Stimulated activated CD8-positive, alpha-beta memory T cell treated with anti-CD3 and anti-CD28 coated beads, Interleukin-12 subunit alpha, Interleukin-12 subunit beta, amount 100 ng/mL, for 24 hours (primary cell): ENCODE measurements at regions not wholly inside any gene's neighbourhood (a gene's known extent, or its start where the extent isn't known, plus 50 kb on each side); places are given as distances from the start of the nearest gene placed in this dataset.

ENCODE experiments used
- DNase-seq: peaks from one replicate; pipeline ENCODE4 v3.0.0-alpha.2; 2020; ENCODE audit errors: extremely low read depth

GRCh38 chr9:107064378-107064777 is 201.4 kb downstream of the ZNF462 start:
- no peak for DNase-seq

DNA sequence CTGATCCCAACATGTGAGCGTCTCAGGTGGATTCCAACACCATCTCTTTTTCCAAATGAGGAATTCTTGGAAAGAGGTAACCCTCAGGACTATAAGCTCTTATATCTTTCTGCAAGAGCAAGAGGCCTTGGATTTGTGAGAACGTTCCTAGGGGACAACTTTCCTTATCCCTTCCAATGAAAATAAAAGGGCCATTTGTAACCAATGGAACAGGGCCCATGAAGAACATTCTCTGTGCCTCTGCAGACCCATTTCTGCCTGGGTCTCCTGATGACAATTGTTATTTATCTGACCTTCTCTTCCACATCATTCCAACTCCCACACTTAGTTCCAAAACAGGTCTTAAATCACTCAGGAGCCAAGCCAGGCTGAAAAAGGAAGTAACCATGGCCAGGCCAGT is 202.6 kb downstream of the ZNF462 start:
- DNase-seq = no peak

DNA sequence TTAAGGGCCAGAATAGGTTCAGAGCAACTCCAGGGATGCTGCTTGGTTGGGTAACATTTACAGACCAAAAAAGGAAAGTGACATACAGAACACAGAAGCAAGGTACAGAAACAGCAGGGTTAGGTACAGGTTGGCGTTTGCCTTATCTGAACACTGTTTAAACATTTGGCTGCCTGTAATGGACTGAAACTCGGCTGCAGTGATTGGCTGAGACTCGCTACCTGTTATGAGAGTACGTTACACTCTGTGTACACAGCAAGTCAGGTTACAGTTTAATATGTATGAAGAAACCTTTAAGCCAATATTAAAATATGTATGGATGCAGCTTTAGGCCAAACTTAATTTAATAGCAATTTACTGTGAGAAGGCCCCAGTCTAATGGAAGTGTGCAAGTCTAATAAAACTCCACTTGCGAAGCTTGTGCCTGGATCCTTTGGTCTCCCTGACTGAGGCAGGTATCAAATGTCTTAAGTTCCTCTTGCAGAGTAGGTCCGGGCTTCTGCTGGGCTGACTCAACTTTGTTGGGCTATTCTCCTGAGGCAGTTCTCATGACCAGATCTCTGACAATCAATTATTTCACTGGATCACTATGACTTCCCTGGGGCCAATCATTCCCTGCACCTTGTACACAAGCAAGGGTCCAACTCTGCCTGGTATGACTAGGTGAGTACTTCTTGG is 204.9 kb downstream of the ZNF462 start:
- DNase-seq = no peak

- DNase-seq = no peak
Observed at GRCh38 chr9:107068581-107068980, 205.6 kb downstream of the ZNF462 start.

DNA sequence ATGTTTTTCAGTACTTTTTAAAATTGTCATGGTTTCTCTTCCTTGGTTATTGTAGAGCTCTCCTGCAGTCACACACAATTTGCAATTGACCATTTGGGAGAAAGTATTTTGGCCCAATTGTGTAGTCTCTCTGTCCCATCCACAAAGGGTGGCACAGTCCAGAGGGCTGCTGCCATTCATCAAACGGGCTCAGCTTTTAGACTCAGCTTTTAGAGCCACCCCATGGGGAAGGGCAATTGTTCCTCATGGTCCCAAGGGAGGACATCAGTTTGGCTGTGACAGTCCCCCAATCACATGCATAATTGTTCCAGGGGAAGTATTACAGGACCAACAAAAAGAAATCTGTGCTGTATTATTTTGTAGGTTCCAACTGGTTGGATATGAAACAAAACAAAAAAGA is 207.6 kb downstream of the ZNF462 start:
- DNase-seq = no peak

DNA sequence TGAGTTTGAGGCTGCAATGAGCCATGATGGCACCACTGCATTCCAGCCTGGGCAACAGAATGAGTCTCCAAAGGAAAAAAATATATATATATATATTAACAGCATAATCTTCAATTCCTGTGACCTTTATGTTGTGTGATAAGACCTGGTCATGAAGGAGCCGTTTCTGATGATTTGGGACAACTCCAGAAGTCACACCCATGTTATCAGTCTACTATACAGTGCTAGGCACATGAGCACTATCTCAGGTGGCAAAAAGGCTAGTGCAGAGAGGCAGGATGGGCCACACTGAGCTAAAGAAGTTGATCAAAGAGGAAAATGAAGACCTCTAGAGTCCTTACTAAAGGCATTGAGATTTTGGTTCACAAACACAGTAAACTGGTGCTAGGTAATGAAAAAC is 205.0 kb upstream of the RAD23B start:
- DNase-seq = no peak

GRCh38 chr9:107079589-107079988 is 203.5 kb upstream of the RAD23B start:
- DNase-seq = no peak

DNA sequence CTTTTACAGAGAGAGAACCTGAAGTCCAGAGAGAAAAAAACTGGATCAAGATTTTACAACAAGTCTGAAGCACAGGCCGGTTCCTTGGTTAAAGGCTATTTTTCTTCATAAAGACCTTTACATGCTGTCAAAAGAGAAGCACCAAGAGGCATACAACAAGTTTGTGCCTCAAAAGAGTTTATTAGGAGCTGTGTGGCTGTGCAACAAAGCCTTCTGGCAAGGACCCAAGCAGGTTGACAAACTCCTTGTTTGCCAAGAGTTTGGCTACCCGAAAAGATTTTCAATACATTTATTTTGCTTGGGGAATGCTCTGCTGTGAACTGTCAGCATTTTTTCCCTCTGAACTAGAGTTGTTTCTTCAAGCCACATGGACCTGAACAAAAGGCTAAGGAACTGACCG is 202.9 kb upstream of the RAD23B start:
- DNase-seq = no peak

DNA sequence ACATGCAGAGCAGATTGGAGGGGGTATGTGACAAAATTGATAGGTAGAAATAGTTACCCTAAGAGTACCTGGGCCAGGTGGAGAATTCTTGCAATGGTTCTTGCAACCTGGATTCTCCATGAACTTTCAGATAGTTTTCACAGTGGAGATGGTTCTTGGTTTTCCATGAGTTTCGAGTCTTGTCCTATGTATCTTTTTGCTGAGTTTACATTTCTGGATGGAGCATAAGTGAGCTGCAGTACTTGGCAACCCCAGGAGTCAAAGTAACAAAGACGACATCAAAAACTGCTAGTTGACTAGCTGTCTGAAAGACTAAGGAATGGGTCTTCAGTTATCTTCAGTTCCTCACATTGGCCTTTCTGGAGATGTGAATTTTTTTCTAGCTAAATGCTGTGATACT is 196.6 kb upstream of the RAD23B start:
- no peak for DNase-seq

- DNase-seq = no peak
Observed at GRCh38 chr9:107087222-107087621, 195.9 kb upstream of the RAD23B start.

- no peak for DNase-seq
Observed at GRCh38 chr9:107090218-107090617, 192.9 kb upstream of the RAD23B start.

DNA sequence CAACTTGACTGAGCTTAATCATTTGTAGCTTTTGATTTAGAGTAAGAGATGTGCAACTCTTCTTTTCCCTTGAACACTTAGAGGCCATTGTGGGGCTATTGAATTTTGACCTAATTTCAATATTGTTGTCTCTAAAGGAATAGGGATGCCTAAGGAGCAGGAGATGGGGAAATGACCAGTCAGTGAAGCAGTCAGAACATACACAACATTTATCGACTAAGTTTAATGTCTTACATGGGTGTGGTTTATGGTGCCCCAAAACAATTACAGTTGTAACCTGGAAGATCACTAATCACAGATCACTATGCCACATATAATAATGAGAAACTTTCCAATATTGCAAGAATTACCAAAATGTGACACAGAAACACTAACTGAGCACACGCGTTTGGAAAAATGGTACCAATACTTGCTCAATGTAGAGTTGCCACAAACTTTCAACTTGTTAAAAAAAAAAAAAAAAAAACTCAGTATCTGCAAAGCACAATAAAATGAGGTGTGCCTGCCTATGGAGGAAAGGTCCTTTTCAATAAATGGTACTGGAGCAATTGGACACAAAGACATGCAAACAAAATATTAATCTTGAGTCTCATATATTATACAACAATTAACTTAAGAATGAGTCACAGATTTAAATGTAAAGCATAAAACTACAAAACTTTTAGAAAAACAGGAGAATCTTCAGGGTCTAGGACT is 189.6 kb upstream of the RAD23B start:
- no peak for DNase-seq

- DNase-seq = no peak
Observed at GRCh38 chr9:107094370-107094769, 188.7 kb upstream of the RAD23B start.

DNA sequence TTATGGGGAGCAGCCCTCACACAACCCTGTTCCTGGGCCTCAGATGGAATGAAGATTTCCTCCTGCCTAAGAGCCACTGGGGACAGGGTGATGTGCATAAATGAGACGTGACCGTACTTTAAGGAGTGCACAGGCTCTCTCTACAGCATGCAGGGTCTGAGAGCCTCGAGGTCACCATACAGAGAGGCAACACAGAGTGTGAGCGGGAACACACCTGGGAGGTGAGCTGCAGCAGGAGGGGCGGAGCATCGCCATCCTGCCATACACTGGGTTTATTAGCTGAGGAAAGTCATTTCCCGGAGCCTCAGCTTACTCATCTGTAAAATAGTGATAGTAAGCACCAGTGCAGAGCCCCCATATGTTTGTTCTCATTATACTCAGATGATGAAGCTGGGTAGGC is 182.5 kb upstream of the RAD23B start:
- DNase-seq = no peak

DNA sequence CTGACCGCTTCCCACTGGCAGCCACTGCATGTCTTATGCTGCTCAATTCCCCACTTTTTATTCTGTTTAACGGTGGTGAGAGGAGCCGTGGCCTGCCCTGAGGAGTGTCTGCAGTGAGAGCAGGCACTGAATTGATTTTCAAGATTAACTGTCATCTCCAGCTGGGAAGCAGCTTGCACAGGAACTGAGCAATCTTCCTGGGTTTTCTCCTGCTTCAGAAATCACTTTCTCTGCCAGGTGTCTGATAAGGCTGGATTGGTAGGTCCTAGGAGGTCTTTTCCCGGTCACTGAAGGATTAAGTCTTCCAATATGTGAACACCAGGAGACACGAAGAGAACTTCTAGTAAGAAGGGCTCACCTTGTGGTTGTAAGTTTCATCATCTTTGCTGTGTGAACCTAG is 181.1 kb upstream of the RAD23B start:
- DNase-seq = no peak

GRCh38 chr9:107103621-107104020 is 179.5 kb upstream of the RAD23B start:
- no peak for DNase-seq

- DNase-seq = no peak
Observed at GRCh38 chr9:107105784-107106183, 177.3 kb upstream of the RAD23B start.

DNA sequence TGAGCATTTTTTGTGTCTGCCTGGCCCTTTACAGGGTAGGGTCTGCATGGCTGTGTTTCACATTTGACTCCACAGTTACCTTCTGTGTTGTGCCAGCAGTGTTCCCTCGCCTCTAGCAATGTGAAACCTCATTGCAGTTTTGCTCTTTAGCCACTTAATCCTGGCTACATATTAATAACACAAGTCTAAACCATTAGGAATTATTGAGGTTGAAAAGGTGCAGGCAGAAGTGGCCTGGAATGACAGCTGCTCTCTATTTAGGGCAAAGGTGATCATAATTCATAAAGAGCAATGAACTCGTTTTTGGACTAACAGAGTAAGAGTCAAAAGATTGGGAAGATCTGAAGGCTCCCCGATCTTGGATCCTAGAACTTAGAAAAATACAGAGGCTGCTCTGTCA is 176.7 kb upstream of the RAD23B start:
- no peak for DNase-seq

DNA sequence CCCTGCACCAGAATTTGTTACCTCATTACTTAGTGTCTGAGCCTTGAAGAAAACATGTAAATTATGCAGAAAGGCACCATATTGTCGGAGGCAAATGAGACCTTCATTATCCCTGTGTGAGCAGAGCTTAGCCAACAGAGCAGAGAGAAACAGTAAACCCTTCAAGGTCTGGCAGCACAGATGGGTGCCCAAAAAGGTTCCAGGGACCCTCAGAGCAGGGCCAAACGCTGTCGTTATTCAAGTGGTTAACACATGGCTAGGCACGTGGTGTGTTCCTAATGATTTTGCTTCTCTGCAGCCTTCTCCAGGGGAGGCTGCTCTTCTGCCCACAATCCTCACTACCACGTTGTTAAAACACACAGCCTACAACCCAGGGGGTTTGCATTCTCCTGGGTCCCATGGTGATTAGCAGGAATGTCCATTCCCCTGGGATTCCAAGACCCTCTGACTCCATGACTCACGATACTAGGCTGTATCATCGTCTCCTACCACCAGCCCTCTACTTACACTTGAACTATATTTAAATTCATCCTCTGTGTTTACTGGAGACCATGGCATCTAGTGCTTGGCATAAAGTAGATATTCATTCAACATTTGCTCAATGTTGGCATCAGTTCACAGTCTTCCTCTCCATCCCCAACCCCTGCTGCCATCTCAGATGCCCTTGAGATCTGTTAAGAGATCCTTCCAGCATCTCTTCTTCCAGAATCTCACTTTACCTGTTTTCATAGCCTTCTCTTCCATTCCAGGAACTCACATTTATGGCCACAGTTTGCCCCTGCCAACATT is 174.5 kb upstream of the RAD23B start:
- DNase-seq = no peak

DNA sequence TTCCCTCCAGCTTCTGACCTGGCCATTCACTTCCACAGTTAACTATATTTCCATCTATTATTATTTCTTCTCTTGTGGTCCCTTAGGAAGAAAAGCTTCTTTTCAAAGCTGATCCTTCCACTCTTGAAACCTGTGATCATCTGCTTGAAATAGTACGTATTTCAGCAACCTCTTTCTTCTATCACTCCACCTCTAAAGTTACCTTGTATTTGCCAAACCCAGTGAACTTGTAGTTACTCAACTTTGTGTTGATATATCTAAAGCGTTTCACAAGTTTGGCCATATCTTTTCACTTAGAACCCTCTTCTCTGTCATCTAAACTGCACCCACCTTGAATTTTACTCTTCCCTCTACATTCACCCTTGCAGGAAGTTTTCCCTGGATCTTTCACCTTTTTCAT is 173.8 kb upstream of the RAD23B start:
- no peak for DNase-seq

DNA sequence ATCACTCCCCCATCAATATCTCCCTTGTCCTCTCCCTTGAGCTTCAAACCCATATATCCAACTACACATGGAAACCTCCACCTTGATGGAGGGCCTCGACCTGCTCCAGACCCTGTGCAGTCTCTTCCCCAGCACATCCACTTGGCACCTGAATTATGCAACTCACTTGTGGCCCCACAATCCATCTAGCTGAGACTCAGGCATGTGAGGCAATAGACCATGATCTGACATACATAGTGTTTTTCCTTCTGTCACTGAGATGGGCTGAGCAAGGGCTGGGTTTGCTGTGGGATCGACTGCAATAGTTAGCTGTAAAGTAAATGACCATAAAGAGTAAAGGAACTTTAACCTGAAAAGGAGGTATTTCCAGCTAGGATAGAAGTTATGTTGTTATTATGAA is 172.9 kb upstream of the RAD23B start:
- no peak for DNase-seq

GRCh38 chr9:107112707-107113243 is 170.3 kb upstream of the RAD23B start:
- no peak for DNase-seq
